ENCODE measurements at regions not wholly inside any gene's neighbourhood (a gene's known extent, or its start where the extent isn't known, plus 50 kb on each side); places are given as distances from the start of the nearest gene placed in this dataset.

GRCh38 chr21:14306126-14306907 lies 76.6 kb downstream of the HSPA13 start:
- TF ChIP-seq CTCF (IDR thresholded peaks at IDR 0.05; ENCODE audit: low read depth, low read length, poor library complexity, severe bottlenecking) (peak; percentile 19), EZH2phosphoT487 (IDR thresholded peaks at IDR 0.05; ENCODE audit: borderline replicate concordance, low read length) (no peak)
